Muscle layer of colon (tissue), 2 donors: ENCODE measurements at regions not wholly inside any gene's neighbourhood (a gene's known extent, or its start where the extent isn't known, plus 50 kb on each side); places are given as distances from the start of the nearest gene placed in this dataset.

Source experiments
- H3K27ac ChIP-seq: one replicate; pipeline ENCODE4 v1.7.0; 2013; ENCODE audit warnings: low read depth, mild to moderate bottlenecking, low read length, moderate library complexity
- H3K27me3 ChIP-seq, 2 donors: one replicate each; pipeline ENCODE4 v1.7.0; 2013; ENCODE audit warnings: low read length in 2 of 2, mild to moderate bottlenecking in 2 of 2; ENCODE audit not compliant: insufficient read depth in 2 of 2, control insufficient read depth in 1 of 2
- H3K36me3 ChIP-seq: one replicate; pipeline ENCODE4 v1.7.0; 2013; ENCODE audit warnings: mild to moderate bottlenecking, low read length; ENCODE audit not compliant: insufficient read depth
- H3K4me1 ChIP-seq: one replicate; pipeline ENCODE4 v1.7.0; 2013; ENCODE audit warnings: mild to moderate bottlenecking, low read length; ENCODE audit not compliant: insufficient read depth
- H3K4me3 ChIP-seq, 2 donors: one replicate each; pipeline ENCODE4 v1.7.0; 2013; ENCODE audit warnings: low read length in 2 of 2, low read depth in 1 of 2, mild to moderate bottlenecking in 1 of 2, moderate library complexity in 1 of 2
- H3K9ac ChIP-seq: one replicate; pipeline ENCODE4 v1.7.0; 2013; ENCODE audit warnings: low read length
- H3K9me3 ChIP-seq: one replicate; pipeline ENCODE4 v1.7.0; 2013; ENCODE audit warnings: mild to moderate bottlenecking, low read length
- donor health status: abdominal sarcoma.
- donor health status: Adenocarcinoma of cecum.

- no peaks in the 10 kb centered on the region for H3K9me3 ChIP-seq
- no peak overlapping the region for H3K9ac ChIP-seq
- no peak overlapping the region for H3K27ac ChIP-seq
- H3K27me3 ChIP-seq, result no peaks in the 10 kb centered on the region
- no peak overlapping the region for H3K4me3 ChIP-seq
- H3K4me1 ChIP-seq, result no peaks in the 10 kb centered on the region
- H3K36me3 ChIP-seq, result no peaks in the 10 kb centered on the region
Measured at GRCh38 chr2:103437161-103437560, 675.3 kb downstream of the TMEM182 start.

GRCh38 chr2:103445347-103445746 lies 683.5 kb downstream of the TMEM182 start:
- no peaks in the 10 kb centered on the region for H3K27me3 ChIP-seq
- H3K9me3 ChIP-seq, result no peaks in the 10 kb centered on the region
- no peak overlapping the region for H3K4me3 ChIP-seq
- no peak overlapping the region for H3K27ac ChIP-seq
- H3K36me3 ChIP-seq, result no peaks in the 10 kb centered on the region
- no peaks in the 10 kb centered on the region for H3K4me1 ChIP-seq
- H3K9ac ChIP-seq, result no peak overlapping the region

- H3K9ac ChIP-seq, result no peak overlapping the region
- H3K4me1 ChIP-seq, result no peaks in the 10 kb centered on the region
- H3K27me3 ChIP-seq, result no peaks in the 10 kb centered on the region
- no peaks in the 10 kb centered on the region for H3K9me3 ChIP-seq
- no peak overlapping the region for H3K4me3 ChIP-seq
- H3K36me3 ChIP-seq, result no peaks in the 10 kb centered on the region
- H3K27ac ChIP-seq, result no peak overlapping the region
Measured at GRCh38 chr2:103448495-103448894, 686.7 kb downstream of the TMEM182 start.

GRCh38 chr2:103451283-103451682 lies 689.5 kb downstream of the TMEM182 start:
- no peak overlapping the region for H3K9ac ChIP-seq
- H3K9me3 ChIP-seq, result no peaks in the 10 kb centered on the region
- H3K4me1 ChIP-seq, result no peaks in the 10 kb centered on the region
- H3K27me3 ChIP-seq, result no peaks in the 10 kb centered on the region
- H3K4me3 ChIP-seq, result no peak overlapping the region
- H3K27ac ChIP-seq, result no peak overlapping the region
- no peaks in the 10 kb centered on the region for H3K36me3 ChIP-seq

GRCh38 chr2:103459283-103459682 lies 697.5 kb downstream of the TMEM182 start:
- no peak overlapping the region for H3K27ac ChIP-seq
- H3K4me1 ChIP-seq, result no peaks in the 10 kb centered on the region
- no peak overlapping the region for H3K9ac ChIP-seq
- H3K4me3 ChIP-seq, result no peak overlapping the region
- no peaks in the 10 kb centered on the region for H3K9me3 ChIP-seq
- H3K27me3 ChIP-seq, result no peaks in the 10 kb centered on the region
- no peaks in the 10 kb centered on the region for H3K36me3 ChIP-seq

- no peaks in the 10 kb centered on the region for H3K9me3 ChIP-seq
- no peak overlapping the region for H3K4me3 ChIP-seq
- no peaks in the 10 kb centered on the region for H3K4me1 ChIP-seq
- no peaks in the 10 kb centered on the region for H3K27me3 ChIP-seq
- H3K27ac ChIP-seq, result no peak overlapping the region
- no peaks in the 10 kb centered on the region for H3K36me3 ChIP-seq
- no peak overlapping the region for H3K9ac ChIP-seq
Measured at GRCh38 chr2:103462101-103462500, 700.3 kb downstream of the TMEM182 start.

GRCh38 chr2:103462712-103463111 lies 700.9 kb downstream of the TMEM182 start:
- H3K36me3 ChIP-seq, result no peaks in the 10 kb centered on the region
- H3K9me3 ChIP-seq, result no peaks in the 10 kb centered on the region
- no peaks in the 10 kb centered on the region for H3K27me3 ChIP-seq
- H3K4me1 ChIP-seq, result no peaks in the 10 kb centered on the region
- no peak overlapping the region for H3K27ac ChIP-seq
- no peak overlapping the region for H3K4me3 ChIP-seq
- no peak overlapping the region for H3K9ac ChIP-seq

- H3K27me3 ChIP-seq, result no peaks in the 10 kb centered on the region
Measured at GRCh38 chr2:103464831-103465230, 703.0 kb downstream of the TMEM182 start.

GRCh38 chr2:103469800-103470199 lies 708.0 kb downstream of the TMEM182 start:
- H3K9ac ChIP-seq, result no peak overlapping the region
- H3K4me1 ChIP-seq, result no peaks in the 10 kb centered on the region
- no peaks in the 10 kb centered on the region for H3K36me3 ChIP-seq
- no peak overlapping the region for H3K27ac ChIP-seq
- H3K27me3 ChIP-seq, result no peaks in the 10 kb centered on the region
- H3K9me3 ChIP-seq, result no peaks in the 10 kb centered on the region
- no peak overlapping the region for H3K4me3 ChIP-seq

More at GRCh38 chr2:103464831-103465230, 703.0 kb downstream of the TMEM182 start:
- Histone ChIP-seq H3K4me1 (no peaks in the 10 kb centered on the region), H3K9me3 (no peaks in the 10 kb centered on the region), H3K9ac (no peak overlapping the region), H3K27ac (no peak overlapping the region), H3K36me3 (no peaks in the 10 kb centered on the region), H3K4me3 (no peak overlapping the region)

- Histone ChIP-seq H3K9ac (no peak overlapping the region), H3K27ac (no peak overlapping the region), H3K4me1 (no peaks in the 10 kb centered on the region), H3K4me3 (no peak overlapping the region), H3K9me3 (no peaks in the 10 kb centered on the region), H3K36me3 (no peaks in the 10 kb centered on the region), H3K27me3 (no peaks in the 10 kb centered on the region)
Measured at GRCh38 chr2:103484906-103485305, 723.1 kb downstream of the TMEM182 start.

GRCh38 chr2:103496850-103497249 lies 735.0 kb downstream of the TMEM182 start:
- Histone ChIP-seq H3K27ac (no peak overlapping the region), H3K27me3 (no peaks in the 10 kb centered on the region), H3K9me3 (no peaks in the 10 kb centered on the region), H3K9ac (no peak overlapping the region), H3K36me3 (no peaks in the 10 kb centered on the region), H3K4me1 (no peaks in the 10 kb centered on the region), H3K4me3 (no peak overlapping the region)

- no peak overlapping the region for H3K9ac ChIP-seq
- no peaks in the 10 kb centered on the region for H3K27me3 ChIP-seq
- H3K36me3 ChIP-seq, result no peaks in the 10 kb centered on the region
- H3K9me3 ChIP-seq, result no peaks in the 10 kb centered on the region
- no peaks in the 10 kb centered on the region for H3K4me1 ChIP-seq
- no peak overlapping the region for H3K4me3 ChIP-seq
- H3K27ac ChIP-seq, result no peak overlapping the region
Measured at GRCh38 chr2:103506812-103507211, 745.0 kb downstream of the TMEM182 start.
